NCI-H2029 treated with DMSO at 0.1 percent for 48 hours (cell line): ENCODE measurements at regions not wholly inside any gene's neighbourhood (a gene's known extent, or its start where the extent isn't known, plus 50 kb on each side); places are given as distances from the start of the nearest gene placed in this dataset.

Source experiments
- DNase-seq: peaks from one replicate; lab custom pipeline; 2025; lab: John Stamatoyannopoulos, UW

- DNase-seq: no peak
These were observed 130.0 kb downstream of the DLL1 start for GRCh38 chr6:170160628-170161611.

- no peak for DNase-seq
These were observed 130.7 kb downstream of the DLL1 start for GRCh38 chr6:170160031-170160627.

GRCh38 chr6:170159022-170159965 lies 131.6 kb downstream of the DLL1 start:
- DNase-seq: no peak

GRCh38 chr6:170158296-170159021 lies 132.4 kb downstream of the DLL1 start:
- DNase-seq: no peak

DNA sequence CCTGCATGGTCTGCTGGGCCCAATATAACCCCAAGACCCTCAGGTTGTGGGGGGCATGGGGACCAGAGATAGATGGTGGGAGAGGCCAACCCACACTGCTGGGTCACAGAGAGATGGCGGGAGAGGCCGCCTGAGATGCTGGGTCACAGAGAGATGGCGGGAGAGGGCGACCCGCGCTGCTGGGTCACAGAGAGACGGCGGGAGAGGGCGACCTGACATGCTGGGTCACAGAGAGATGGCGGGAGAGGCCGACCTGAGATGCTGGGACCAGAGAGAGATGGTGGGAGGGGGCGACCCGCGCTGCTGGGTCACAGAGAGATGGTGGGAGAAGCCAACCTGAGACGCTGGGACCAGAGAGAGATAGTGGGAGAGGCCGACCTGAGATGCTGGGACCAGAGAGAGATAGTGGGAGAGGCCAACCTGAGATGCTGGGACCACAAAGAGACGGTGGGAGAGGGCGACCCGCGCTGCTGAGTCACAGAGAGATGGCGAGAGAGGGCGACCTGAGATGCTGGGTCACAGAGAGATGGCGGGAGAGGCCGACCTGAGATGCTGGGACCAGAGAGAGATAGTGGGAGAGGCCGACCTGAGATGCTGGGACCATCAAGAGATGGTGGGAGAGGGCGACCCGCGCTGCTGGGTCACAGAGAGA lies 133.2 kb downstream of the DLL1 start:
- no peak for DNase-seq

DNA sequence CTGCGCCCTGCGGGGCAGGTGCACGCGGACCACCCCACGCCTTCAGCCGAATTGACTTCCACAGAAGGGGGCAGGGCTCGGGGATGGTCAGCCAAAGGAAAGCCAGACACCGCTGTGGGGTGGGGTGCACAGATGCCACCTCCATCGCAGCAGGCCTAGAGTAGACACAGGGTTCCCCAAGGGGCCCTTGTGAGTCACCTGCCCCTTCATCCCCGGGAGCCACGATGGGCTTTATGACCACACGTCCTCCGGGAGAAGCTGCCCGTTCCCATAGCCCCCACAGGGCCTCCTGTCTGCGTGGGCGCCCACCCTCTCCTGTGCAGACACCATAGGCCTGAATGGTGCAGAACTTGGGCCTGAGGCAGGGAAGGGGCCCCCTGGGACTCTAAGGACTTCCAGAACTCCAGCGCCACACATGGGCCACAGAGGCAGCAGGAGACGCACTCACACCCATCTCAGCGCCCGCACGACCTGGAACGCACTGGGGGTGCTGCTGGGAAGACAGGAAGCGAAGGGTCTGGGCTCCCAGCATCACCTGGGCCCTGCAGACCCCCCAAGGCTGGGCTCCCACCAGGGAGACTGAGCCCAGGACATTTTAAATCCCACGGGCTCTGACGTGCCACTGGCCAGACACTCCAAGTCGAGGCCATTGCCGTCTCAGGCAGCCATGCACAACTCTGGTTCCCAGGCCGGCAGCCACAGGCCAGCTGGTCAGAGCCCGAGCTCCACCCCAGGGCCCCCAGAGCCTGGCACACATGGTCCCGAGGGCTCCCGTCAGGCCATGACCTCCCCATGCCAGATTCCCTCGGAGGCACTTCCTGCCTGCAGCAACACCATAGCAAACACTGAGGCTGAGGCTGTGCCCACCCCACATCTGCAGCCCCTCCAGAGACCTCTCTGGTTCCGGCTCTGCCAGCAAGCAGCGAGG lies 134.2 kb downstream of the DLL1 start:
- no peak for DNase-seq

GRCh38 chr6:170155464-170156196 lies 135.2 kb downstream of the DLL1 start:
- DNase-seq: no peak

GRCh38 chr6:170153436-170154319 lies 137.2 kb downstream of the DLL1 start:
- no peak for DNase-seq

GRCh38 chr6:170152989-170153388 lies 137.9 kb downstream of the DLL1 start:
- DNase-seq: peak; percentile 91

GRCh38 chr6:170152124-170152926 lies 138.6 kb downstream of the DLL1 start:
- peak; percentile 61 for DNase-seq

DNA sequence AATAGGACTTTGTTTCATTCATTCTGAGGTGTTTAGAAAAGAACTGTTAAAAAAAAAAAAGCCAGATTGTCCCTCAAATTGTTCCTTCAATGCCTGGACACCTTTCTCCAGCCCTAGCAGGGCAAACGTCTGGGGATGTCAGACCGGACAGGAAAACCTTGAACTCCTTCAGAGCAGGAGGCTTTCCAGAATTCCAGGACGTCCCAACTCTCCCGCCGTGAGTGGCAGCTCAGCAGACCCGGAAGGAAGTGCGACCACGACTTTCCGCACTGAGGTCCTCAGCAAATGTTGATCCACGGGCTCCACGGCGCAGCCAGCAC lies 139.1 kb downstream of the DLL1 start:
- DNase-seq: no peak

DNA sequence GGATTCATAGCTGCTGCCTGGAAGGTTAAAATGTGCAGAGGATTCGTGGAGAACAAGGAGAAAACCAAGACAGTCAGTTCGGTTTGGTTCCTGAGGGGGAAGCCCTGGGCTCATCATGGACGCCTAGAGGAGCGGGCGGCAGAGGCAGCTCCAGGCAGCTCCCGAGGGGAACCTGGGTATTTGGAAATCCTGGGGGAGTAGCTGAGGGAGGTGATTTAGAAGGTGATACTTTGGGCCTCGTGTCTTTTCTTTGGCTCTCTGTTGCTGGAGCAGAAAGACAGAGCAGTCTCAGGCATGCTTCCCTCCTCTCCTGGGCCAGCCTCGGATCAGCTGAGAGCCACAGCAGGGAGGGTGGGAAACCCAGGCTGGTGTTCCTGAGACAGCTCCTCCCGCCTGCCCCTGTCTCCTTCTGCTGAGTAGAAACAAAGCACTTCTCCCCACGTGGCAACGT lies 139.5 kb downstream of the DLL1 start:
- DNase-seq: no peak

- no peak for DNase-seq
These were observed 140.3 kb downstream of the DLL1 start for GRCh38 chr6:170150590-170150945.

GRCh38 chr6:170149681-170150589 lies 140.9 kb downstream of the DLL1 start:
- peak; percentile 15 for DNase-seq

DNA sequence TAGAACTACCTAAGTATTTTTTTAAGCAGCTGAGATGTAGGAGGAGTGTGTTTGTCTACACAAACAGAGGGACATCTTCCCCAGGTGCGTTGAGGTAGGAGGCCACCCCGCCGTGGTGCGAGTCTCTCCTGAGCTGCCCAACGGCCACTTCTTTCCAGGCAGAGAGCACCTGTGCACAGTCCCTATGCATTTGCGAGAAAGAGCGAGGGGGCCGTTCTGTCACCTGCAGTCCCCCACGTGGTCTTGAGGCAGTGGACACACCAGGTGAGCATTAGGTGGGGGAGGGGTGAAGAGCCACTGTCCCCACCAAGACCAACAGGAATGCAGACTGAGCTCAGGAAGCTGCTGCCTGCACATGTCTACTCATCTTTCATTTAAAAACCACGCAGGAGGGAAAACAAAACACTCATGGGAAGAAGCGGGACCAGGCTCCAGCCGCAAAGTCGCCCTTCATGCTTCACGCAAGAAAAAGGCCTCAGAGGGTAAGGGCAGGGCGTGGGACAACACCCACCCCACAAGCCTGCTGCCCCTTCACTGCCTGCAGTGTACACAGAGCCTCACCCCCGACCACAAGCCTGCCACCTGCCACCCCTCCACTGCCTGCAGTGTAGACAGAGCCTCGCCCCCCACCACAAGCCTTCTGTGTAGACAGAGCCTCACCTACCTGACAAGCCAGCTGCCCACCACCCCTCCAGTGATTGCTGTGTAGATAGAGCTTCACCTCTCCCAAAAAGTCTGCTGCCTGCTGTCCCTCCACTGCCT lies 142.0 kb downstream of the DLL1 start:
- DNase-seq: peak; percentile 23
